LHCN-M2 (cell line): ENCODE measurements at regions not wholly inside any gene's neighbourhood (a gene's known extent, or its start where the extent isn't known, plus 50 kb on each side); places are given as distances from the start of the nearest gene placed in this dataset.

ENCODE experiments used
- DNase-seq: peaks from one replicate; pipeline ENCODE4 v3.0.0-alpha.2; 2012; ENCODE audit warnings: low read depth

DNA sequence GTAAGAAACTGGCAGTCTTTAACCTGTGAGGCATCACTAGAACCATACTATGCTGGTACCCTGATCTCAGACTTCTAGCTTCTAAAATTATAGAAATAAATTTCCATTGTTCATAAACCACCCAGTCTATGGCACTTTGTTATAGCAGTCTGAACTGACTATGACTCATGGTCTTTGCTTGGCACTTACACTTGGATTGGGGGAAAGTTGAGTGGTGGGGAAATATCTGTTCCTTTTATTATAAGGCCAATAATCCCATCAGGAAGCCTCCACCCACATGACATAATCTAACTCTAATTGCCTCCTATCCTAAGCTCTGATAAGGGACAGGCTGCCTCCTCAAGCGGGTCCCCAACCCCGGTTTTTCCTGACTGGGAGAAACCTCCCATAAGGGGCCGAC is 61.4 kb upstream of the PACRGL start:
- DNase-seq, result no peak

DNA sequence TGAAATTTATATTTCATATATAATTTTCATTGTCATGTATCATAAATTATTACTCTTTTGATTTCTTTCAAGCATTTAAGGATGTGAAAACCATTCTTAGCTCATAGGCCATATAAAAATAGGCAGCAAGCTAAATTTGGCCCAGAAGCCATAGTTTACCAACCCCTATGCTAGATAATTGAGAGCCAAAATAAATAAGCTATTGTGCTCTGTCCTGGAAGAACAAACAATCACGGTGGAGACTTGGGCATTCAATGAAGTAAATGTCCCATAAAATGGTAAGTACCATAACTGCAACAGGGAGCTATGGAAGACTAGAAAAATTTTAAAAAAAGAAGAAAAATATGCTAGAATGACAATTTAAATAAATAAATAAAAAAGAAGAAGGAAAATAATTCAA is 60.9 kb upstream of the PACRGL start:
- no peak for DNase-seq

GRCh38 chr4:20640989-20641388 is 59.3 kb upstream of the PACRGL start:
- no peak for DNase-seq

DNA sequence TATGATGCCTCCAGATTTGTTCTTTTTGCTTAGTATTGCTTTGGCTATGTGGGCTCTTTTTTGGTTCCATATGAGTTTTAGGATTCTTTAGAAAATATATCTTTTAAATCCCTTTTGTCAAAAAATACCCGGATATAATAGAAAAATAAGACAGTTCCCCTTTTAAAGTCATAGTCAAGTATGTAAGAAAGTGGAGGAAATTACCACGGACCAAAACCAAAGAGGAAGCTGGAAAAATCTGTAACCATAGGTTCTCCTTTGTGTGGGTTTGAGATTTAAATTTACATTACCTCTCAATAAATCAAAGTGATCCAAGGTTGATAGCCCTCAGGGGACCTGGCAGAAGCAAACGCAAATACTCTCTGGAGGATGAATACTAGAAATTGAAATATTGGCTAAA is 58.3 kb upstream of the PACRGL start:
- no peak for DNase-seq

DNA sequence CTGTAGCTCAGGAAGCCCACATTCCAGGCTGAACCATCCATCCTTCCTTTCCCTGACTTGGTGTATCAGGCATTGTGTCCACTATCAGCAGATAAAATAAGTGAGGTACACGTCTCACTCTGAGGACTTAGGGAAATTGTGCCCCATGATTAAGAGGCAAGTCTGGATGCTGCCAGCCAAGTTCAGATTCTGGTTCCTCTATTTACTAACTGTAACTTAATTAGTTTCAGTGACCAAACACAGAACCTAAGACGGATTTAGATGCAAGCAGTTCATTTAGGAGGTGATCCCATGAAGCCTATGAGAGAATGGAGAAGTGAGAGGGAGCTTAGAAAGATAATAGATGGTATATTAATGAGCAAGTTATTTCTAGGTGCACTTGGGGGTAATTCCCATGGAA is 56.6 kb upstream of the PACRGL start:
- DNase-seq, result no peak

DNA sequence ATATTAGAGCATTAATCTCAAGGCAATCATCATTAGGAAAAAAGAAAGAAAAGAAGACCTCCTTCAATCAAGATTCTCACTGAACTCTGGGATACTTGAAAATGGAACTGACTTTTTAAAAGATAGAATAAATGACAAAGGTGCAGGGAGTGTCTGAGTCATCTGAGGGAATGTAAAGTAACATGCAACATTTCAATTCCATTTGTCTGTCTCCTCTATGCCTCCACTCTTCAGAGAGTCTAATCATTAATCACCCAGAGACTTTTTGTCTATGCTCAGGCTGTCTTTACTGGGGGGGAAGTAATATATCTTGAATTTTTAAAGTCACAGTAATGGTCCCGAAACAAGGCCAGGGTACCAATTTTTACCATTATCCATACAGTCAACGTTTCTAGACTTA is 55.0 kb upstream of the PACRGL start:
- DNase-seq, result no peak

DNA sequence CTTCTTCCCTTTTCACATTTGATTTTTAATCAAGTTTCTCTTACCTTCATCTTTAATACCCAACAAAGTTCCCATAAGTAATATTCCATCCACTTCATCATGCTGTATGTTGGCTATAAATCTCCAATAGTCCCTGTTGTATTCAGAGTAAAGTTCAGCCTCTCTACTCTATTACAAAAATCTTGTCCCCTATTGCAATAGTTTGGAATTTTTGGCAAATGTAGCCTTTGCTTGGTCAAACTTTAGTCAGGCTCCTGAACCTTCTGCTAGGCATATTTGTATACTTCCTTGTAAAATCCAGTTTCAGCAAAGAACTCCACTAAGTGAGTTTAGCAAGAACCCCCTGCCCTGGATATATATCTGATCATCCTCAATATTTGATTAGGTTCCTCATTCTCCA is 54.0 kb upstream of the PACRGL start:
- DNase-seq, result no peak
